Astrocyte (in vitro differentiated cells and primary cell): ENCODE measurements at regions not wholly inside any gene's neighbourhood (a gene's known extent, or its start where the extent isn't known, plus 50 kb on each side); places are given as distances from the start of the nearest gene placed in this dataset.

Source experiments
- EZH2 ChIP-seq: IDR thresholded peaks from 2 replicates; pipeline ENCODE4 v1.6.1; 2012; ENCODE audit warnings: mild to moderate bottlenecking, low read length, inconsistent platforms; ENCODE audit not compliant: insufficient read depth
- TF ChIP-seq, protein P1 (sequence below): IDR thresholded peaks from 2 replicates; pipeline ENCODE4 v1.5.1; 2011; ENCODE audit warnings: low read depth, mild to moderate bottlenecking, inconsistent platforms, low read length, moderate library complexity; ENCODE audit not compliant: insufficient read depth

DNA sequence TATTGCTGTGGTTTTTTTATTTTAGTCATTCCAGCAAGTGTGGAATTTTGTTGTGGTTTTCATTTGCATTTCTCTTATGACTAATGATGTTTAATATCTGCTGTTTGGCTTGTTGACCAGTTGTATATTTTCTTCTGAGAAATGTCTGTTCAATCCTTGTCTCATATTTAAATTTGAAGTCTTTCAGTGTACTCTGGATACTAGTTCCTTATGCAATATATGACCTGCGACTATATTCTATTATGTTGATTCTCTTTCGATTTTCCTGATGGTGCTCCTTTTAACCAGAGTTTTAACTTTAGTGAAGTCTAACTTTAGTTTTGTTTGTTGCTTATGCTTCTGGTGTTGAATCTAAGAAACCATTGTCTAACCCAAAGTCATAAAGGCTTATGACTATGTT, 1528.0 kb downstream of the TECRL start:
- no peak for TF ChIP-seq EZH2
- TF ChIP-seq, protein P1, sequence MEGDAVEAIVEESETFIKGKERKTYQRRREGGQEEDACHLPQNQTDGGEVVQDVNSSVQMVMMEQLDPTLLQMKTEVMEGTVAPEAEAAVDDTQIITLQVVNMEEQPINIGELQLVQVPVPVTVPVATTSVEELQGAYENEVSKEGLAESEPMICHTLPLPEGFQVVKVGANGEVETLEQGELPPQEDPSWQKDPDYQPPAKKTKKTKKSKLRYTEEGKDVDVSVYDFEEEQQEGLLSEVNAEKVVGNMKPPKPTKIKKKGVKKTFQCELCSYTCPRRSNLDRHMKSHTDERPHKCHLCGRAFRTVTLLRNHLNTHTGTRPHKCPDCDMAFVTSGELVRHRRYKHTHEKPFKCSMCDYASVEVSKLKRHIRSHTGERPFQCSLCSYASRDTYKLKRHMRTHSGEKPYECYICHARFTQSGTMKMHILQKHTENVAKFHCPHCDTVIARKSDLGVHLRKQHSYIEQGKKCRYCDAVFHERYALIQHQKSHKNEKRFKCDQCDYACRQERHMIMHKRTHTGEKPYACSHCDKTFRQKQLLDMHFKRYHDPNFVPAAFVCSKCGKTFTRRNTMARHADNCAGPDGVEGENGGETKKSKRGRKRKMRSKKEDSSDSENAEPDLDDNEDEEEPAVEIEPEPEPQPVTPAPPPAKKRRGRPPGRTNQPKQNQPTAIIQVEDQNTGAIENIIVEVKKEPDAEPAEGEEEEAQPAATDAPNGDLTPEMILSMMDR: no peak
